HG03520 (cell line): ENCODE measurements at regions not wholly inside any gene's neighbourhood (a gene's known extent, or its start where the extent isn't known, plus 50 kb on each side); places are given as distances from the start of the nearest gene placed in this dataset.

Experiments used
- ATAC-seq: cut with Tn5 transposase; IDR thresholded peaks from one replicate; pipeline ENCODE4 v1.9.1; 2021; ENCODE audit warnings: mild to moderate bottlenecking, moderate library complexity; ENCODE audit not compliant: unreplicated experiment

GRCh38 chr18:43875511-43875910, 598.2 kb upstream of the SYT4 start:
- no peak for ATAC-seq

- ATAC-seq = no peak
These were observed 599.0 kb upstream of the SYT4 start for GRCh38 chr18:43876286-43876685.

GRCh38 chr18:43876748-43877147, 599.5 kb upstream of the SYT4 start:
- no peak for ATAC-seq

GRCh38 chr18:43877616-43878321, 600.5 kb upstream of the SYT4 start:
- no peak for ATAC-seq

GRCh38 chr18:43879415-43879814, 602.1 kb upstream of the SYT4 start:
- no peak for ATAC-seq

- ATAC-seq = no peak
These were observed 605.2 kb upstream of the SYT4 start for GRCh38 chr18:43882358-43883055.

GRCh38 chr18:43883886-43884285, 606.6 kb upstream of the SYT4 start:
- ATAC-seq = no peak

GRCh38 chr18:43886341-43886740, 609.1 kb upstream of the SYT4 start:
- ATAC-seq = no peak

- no peak for ATAC-seq
These were observed 610.2 kb upstream of the SYT4 start for GRCh38 chr18:43887491-43887890.

- no peak for ATAC-seq
These were observed 611.3 kb upstream of the SYT4 start for GRCh38 chr18:43888598-43888997.

- ATAC-seq = no peak
These were observed 615.8 kb upstream of the SYT4 start for GRCh38 chr18:43893001-43893637.

- no peak for ATAC-seq
These were observed 627.0 kb upstream of the SYT4 start for GRCh38 chr18:43904209-43904837.

- no peak for ATAC-seq
These were observed 636.7 kb upstream of the SYT4 start for GRCh38 chr18:43914018-43914417.

GRCh38 chr18:43916984-43917383, 639.7 kb upstream of the SYT4 start:
- no peak for ATAC-seq

GRCh38 chr18:43917520-43917919, 640.2 kb upstream of the SYT4 start:
- no peak for ATAC-seq

- no peak for ATAC-seq
These were observed 642.3 kb upstream of the SYT4 start for GRCh38 chr18:43919551-43919950.

GRCh38 chr18:43931439-43931838, 654.1 kb upstream of the SYT4 start:
- no peak for ATAC-seq

- no peak for ATAC-seq
These were observed 654.9 kb upstream of the SYT4 start for GRCh38 chr18:43932140-43932539.

- ATAC-seq = no peak
These were observed 655.9 kb upstream of the SYT4 start for GRCh38 chr18:43933177-43933576.

- ATAC-seq = no peak
These were observed 657.0 kb upstream of the SYT4 start for GRCh38 chr18:43934322-43934721.

GRCh38 chr18:43934781-43935471, 657.6 kb upstream of the SYT4 start:
- ATAC-seq = no peak
